22Rv1 (cell line): ENCODE measurements at regions not wholly inside any gene's neighbourhood (a gene's known extent, or its start where the extent isn't known, plus 50 kb on each side); places are given as distances from the start of the nearest gene placed in this dataset.

ENCODE experiments used
- ZFX ChIP-seq: fragments of 450-650 bp; IDR thresholded peaks from 2 replicates; pipeline ENCODE4 v1.6.1; 2017; ENCODE audit warnings: antibody characterized with exemption, borderline replicate concordance
- TF ChIP-seq, protein P1 (sequence below): fragments of 450-650 bp; IDR thresholded peaks from 2 replicates; pipeline ENCODE4 v1.5.1; 2017; ENCODE audit warnings: mild to moderate bottlenecking

DNA sequence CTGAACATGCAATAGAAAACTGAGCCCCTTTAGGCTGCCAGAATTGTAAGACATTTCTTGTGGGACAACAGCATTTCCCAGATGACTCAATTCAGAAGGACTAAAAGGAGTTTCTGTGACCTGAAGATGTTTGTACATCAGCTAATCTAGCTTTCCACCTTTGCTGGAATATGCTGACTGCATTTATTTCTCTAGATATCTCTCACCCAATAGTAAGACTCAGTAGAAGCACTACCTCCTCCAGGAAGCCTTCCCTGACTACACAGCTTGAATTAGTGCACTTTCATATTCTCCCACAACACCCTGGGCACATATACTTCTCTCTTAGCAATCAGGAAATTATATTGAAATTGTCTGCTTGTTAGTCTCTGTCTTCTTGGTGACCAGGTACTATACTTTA is 98.1 kb upstream of the BLID start:
- TF ChIP-seq, protein P1, sequence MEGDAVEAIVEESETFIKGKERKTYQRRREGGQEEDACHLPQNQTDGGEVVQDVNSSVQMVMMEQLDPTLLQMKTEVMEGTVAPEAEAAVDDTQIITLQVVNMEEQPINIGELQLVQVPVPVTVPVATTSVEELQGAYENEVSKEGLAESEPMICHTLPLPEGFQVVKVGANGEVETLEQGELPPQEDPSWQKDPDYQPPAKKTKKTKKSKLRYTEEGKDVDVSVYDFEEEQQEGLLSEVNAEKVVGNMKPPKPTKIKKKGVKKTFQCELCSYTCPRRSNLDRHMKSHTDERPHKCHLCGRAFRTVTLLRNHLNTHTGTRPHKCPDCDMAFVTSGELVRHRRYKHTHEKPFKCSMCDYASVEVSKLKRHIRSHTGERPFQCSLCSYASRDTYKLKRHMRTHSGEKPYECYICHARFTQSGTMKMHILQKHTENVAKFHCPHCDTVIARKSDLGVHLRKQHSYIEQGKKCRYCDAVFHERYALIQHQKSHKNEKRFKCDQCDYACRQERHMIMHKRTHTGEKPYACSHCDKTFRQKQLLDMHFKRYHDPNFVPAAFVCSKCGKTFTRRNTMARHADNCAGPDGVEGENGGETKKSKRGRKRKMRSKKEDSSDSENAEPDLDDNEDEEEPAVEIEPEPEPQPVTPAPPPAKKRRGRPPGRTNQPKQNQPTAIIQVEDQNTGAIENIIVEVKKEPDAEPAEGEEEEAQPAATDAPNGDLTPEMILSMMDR, result no peak
- TF ChIP-seq ZFX, result no peak
